KG1 (cell line): ENCODE measurements at regions not wholly inside any gene's neighbourhood (a gene's known extent, or its start where the extent isn't known, plus 50 kb on each side); places are given as distances from the start of the nearest gene placed in this dataset.
"Not testable (repeated sequence)": the region's sequence is repeated elsewhere in the genome, so short reads cannot be mapped to it uniquely, and the experiment has no call there.

Experiments used
- DNase-seq: peaks from one replicate; lab custom pipeline; 2025; lab: John Stamatoyannopoulos, UW

DNA sequence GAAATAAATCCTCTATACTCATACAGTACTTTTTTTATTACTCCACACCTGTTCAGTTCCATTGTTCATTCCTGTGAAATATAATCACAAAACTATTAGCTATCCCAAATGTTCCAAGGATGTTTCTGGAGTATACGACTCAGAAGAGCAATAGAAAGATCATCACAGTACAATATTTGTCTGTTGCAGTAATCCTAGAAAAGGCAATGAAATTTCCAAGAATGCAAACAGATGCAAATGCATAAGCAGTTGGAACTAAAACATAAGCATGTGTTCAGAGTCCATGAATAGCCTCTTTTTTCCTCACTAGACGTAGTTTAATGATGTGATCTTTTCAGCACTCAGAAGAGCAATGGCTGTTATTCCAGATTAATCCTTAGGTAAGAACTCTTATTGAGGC is 55.2 kb downstream of the RTL3 start:
- DNase-seq = no peak

DNA sequence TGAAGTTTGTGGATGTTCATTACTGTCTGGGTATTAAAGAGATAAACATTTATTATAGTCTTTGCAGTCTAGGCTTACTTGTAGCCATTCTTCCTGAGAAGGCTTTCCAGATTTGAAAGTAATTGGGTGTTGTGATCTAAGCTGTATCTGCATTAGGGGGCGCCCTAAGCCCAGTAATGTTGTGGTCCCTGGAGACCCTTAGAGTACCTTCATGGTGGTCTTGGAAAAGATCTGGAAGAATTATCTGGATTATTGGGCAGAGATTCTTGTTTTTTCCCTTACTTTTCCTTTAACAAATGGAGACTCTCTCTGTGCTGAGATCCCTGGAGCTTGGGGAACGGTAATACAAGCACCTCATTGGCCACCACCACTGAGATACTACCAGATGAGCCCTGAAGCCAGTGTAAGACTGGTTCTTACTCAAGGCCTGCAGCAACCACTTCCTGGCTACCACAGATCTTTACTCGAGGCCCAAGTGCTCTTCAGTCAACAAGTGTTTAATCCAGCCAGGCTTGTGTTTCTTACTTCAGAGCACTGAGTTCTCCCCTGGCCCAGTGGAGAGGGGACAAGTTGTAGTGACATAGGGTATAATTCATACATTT is 63.1 kb downstream of the RTL3 start:
- DNase-seq = peak; percentile 9

DNA sequence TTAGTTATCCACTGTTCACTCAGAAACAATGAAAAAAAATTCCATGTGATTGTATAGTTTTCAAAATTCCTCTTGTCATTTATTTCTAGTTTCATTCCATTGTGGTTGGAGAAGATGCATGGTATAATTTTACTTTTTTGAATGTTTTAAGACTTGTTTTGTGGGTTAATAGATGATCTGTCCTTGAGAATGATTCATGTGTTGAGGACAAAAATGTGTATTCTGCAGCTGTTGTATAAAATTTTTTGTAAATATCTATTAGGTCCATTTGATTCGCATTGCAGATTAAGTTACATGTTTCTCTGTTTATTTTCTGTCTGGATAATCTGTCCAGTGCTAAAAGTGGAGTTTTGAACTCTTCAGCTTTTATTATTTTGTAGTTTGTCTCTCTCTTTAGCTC is 65.4 kb downstream of the RTL3 start:
- no peak for DNase-seq

DNA sequence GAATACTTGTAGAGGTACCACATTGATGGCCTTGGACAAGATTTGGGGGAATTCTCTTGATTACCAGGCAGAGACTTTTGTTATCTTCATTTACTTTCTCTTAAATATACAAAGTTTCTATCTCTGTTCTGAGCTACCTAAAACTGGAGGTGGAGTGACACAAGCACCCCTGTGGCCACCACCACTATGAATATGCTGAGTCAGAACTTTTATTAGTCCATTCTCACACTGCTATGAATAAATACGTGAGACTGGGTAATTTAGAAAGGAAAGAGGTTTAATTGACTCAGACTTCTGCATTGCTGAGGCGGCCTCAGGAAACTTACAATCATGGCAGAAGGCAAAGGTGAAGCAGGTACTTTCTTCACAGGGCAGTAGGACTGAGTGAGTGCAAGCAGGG is 67.1 kb downstream of the RTL3 start:
- DNase-seq = no peak

DNA sequence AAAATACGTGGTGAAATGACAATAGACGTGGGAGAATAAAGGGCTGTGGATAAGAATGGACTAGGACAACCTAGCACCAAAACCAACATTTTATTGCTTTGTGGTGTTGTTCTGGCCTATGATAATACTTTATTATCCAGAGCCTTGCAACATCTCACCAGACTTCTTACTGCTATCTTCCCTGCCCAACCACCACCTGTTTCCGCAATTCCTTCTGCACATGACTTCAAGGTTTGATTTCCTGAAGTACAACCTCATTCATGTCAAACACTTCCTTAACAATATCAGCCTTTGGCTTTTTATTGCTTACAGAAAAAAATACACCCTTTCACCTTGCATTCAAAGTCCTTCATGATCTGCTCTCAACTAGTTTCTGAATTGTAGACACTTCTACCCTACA is 84.8 kb downstream of the RTL3 start:
- no peak for DNase-seq

DNA sequence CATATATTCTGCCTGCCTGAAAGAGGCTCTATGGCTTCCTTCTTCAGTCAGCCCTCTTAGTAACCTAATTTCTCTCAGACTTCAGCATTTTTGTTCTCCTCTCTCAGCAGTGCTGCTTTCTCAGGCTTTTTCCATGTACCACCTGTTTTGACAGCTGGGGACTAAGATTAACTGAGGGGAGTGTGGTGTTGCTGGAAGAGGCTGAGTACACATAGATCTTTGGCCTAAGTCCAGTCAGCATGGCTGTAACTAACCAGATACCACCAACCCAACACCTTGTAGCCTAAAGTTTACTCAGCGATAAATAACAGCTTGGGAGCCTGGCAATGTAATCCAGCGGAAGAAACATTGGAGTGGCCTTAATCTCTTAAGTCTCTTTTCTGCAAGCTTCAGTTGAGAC is 85.5 kb downstream of the RTL3 start:
- no peak for DNase-seq

DNA sequence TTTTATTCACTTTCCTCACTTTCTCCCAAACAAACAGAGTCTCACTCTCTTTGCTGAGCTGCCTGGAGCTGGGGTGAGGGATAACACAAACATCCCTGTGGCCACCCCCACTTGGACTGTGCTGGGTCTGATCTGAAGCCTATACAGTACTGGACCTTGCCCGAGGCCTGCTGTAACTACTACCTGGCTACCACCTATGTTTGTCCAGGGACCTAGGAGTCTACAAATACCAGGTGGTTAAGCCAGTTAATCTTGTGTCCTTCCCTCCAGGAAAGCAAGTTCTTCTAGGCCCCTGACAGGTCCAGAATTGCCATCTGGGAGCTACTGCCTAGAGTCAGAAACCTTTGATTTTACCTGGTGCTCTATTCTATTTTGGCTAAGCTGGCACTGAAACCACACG is 87.3 kb downstream of the RTL3 start:
- no peak for DNase-seq

DNA sequence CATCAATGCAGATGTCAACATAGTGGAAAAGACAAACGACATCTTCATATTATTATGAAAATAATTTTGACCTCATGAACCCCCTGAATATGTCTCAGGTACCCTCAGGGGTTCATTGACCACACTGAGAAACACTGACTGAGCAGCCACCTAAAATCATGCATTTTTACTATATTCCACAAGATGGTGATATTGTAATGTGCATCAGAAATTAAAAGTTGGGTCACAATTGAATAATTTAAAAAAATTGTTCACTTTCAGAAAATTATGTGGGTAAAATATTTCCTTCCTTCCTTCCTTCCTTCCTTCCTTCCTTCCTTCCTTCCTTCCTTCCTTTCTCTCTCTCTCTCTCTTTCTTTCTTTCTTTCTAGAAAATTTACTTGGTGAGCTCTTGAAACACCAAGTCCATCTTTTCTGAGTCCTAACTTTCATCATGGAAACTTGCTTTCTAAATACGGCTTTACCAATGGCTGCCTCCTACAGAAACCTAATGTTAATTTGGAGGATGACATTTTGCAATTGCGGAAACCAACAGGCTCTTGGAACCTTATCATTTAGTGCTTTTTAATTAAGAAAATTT is 103.6 kb downstream of the RTL3 start:
- no peak for DNase-seq

DNA sequence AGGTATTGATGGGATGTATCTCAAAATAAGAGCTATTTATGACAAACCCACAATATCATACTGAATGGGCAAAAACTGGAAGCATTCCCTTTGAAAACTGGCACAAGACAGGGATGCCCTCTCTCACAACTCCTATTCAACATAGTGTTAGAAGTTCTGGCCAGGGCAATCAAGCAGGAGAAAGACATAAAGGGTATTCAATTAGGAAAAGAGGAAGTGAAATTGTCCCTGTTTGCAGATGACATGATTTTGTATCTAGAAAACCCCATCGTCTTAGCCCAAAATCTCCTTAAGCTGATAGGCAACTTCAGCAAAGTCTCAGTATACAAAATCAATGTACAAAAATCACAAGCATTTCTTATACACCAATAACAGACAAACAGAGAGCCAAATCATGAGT is 106.5 kb downstream of the RTL3 start:
- DNase-seq = not testable (repeated sequence)

DNA sequence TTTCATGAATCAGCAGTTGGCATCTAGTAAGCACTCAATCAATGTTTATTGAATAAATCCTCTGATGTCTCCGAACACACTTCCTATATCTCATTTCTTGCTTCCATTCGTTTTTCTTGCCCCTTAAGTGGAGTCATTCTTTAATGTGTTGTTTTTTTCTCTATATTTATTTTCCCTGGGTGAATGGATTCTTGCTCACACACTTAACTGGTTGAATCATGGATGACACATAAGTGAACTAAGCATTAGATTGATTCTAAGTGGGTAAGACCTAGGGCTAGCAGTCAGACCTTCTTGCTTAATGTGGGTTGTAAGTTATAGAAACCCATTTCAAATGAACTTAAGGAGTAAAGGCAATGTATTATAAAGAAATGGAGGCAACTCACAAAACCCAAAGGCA is 111.1 kb downstream of the RTL3 start:
- no peak for DNase-seq

DNA sequence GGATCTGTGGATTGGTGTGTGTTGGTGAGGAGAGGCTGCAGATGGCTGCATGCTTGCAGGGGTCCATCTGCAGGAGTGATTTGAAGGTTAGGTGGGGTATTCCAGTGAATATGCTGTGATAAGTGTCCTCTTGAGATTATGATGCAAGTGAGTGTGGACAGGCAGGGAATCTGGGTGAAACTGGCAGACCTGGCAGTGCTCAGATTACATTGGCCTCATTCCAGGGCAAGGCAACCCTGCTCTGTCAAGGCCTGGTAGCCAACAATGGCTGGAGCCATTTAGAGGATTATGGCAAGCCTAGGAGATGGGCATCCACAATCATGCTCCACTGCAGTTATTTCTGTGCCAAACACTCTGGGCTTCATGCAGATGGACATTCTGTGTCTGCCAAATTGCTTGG is 113.9 kb downstream of the RTL3 start:
- no peak for DNase-seq

DNA sequence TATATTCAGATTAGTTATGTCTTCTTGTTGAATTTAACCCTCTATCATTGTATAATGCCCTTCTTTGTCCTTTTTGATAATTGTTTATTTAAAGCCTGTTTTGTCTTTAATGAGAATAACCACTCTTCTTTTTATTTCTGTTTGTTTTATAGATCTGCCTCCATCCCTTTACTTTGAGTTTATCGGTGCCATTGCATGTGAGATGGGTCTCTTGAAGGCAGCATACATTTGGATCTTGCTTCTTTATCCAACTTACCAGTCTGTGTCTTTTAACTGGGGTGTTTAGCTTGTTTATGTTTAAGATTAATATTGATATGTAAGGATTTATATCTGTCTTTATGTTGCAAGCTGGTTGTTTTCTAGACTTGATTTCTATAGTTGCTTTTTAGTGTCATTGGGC is 115.8 kb downstream of the RTL3 start:
- DNase-seq = no peak

DNA sequence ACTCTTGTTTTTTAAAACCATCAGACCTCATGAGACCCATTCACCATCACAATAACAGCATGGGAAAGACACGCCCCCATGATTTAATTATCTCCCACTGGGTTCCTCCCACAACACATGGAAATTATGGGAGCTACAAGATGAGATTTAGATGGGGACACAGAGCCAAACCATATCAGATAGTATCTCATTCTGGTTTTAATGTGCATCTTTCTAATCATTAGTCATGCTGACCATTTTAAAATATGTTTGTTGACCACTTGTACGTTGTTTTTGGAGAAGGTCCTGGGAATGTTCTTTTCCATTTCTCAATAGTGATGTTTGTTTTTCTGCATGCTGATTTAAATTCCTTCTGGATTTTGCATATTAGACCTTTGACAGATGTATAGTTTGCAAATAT is 119.0 kb downstream of the RTL3 start:
- no peak for DNase-seq

DNA sequence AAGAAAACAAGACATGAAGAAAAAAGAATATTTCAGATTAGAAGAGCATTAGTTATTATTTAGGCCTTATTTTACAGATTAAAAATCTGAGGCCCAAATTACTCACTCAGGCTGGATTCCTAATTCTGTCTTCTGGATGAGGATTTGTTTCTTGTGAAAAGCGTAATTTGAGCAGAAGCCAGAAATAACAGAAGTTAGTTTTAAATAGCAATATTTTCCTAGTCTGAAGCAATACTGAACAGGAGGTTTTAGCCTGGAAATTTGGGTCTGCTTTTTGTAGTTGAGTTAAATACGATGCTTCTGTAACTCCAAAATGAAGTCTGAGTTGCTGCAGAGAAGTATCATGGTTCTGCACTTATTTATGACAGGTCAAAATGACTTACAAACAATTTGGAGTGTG is 124.9 kb downstream of the RTL3 start:
- no peak for DNase-seq

DNA sequence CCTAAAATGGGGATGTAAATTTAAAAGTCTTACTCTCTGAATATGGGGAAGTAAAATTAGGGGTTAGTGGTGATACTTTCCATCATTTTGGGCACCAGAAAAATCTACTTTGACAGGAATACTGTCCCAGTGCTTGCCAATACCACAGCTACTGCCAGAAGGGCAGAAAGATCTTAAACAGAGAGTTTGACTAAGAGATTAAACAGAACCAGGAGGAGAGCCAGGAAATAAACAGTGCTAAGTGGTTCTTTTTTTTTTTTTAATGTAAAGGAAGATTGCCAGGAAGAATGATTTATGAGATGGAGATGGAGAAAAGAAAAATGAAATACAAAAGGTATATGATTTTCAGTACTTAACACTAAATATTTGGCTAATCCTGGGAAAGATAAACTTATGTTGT is 126.8 kb downstream of the RTL3 start:
- DNase-seq = no peak

DNA sequence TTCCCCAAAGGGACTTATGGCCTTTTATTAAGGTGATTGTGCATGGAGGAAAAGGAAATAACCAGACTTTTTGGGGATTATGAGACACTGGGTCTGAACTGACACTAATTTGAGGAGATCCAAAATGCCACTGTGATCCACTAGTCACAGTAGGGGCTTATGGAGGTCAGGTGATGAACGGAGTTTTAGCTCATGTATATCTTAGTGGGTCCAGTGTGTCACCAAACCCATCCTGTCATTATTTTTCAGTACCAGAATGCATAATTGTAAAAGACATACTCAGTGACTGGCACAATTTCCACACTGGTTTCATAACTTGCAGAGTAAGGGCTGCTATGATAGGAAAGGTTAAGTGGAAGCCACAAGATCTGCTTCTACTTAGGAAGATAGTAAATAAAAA is 131.3 kb downstream of the RTL3 start:
- DNase-seq = no peak

DNA sequence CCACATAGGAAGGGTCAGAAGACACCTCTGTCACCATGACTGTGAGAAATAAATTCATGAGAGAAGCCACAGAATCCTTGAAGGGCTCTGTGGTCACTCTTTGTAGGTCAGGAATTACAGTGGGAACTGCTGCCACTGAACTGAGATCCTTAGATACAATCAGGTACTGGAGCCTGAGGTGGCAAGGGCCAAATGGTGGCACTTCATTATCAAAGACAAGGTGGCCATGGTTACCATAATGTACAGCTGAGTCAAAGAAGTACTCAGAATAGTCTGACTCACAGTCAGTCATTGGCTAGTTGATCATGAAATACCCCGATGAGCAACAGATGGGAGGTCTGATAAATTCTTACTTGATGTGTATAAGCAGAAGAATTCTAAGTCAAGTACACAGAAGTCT is 131.9 kb downstream of the RTL3 start:
- no peak for DNase-seq

DNA sequence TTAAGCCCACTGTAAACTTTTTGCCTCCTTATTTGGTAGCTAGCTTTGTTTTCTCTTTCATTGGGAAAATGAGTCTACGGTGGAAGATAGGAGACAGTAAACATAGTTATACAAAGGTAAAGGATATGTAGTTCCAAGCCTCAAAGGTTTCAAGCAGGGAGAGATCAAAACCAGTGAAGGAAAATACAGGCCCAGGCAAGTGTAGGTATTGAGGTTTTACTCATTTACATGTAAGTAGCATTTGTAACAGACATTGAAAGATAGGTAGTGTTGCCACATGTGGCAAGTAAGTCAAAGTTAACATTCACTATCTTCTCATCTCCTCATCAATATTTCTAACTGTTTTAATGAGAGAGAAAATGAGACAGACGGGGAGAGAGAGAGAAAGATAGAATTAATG is 136.5 kb downstream of the RTL3 start:
- no peak for DNase-seq

DNA sequence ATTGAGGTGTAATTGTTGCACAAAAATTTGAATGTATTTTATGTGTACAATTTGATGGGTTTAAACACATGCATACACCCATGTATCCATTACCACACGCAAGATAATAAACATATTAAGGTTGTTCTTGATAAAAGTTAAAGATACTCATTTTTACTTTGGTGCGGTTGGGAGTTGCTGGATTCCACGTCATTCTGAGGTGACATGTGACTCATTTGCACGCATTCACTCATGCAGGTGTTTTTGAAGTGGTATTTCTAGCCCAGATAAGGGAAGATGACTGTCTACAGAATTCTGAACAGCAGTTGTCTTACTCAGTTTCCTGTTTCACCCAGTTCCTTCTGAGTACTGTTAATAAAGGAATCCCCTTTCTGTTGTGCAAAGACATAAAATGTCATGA is 142.0 kb downstream of the RTL3 start:
- DNase-seq = no peak

DNA sequence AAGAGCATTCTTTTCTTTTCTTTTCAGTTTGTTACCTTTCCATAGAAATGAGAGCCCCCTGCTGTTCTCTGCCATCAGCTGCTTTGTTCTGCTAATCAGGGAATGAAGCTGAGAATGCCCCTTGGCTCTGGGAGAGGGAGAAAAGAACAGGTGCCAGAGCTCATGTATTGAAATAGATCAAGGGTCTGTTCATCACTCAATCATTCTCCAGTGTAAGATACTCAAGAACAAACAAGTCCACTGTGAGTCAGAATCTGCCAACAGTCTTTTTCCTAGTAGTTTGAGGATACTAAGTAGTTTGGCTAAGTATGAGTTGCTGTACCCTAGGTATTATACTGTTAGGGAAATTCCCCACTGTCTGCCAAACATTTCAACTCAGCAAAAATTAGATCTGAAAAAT is 144.3 kb downstream of the RTL3 start:
- DNase-seq = no peak

DNA sequence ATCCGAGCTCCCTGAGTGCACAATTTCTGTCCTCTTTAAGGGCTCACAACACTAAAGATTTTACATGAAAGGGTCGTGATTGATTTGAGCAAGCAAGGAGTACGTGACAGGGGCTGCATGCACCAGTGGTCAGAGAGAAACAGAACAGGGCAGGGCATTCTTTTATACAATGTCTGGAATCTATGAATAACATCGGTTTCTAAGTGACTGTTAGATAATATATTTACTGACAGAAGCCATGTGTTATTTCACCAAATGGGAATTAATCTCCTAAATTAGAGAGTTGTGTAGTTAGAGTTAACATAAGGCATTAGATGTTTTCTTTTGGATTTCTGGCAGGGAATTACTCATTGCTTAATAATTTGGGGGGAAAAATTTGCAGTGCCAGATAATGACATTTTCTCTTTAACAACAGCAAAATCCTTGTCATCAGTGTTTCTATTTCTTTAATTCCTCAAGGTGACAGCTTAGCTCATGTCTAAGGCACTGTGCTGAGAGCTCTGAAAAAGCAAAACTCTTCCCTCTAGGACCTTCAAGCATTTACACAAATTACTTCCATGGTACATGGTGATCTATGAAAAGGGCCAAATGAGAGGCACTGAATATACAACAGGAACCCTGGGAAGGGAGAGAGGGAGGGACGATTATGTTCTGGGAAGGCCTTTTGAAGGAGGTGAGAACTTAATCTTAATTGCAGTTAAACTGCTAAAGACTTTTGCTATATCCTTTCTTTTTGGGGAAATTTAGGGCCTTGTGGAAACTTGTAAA is 145.0 kb downstream of the RTL3 start:
- DNase-seq = no peak

DNA sequence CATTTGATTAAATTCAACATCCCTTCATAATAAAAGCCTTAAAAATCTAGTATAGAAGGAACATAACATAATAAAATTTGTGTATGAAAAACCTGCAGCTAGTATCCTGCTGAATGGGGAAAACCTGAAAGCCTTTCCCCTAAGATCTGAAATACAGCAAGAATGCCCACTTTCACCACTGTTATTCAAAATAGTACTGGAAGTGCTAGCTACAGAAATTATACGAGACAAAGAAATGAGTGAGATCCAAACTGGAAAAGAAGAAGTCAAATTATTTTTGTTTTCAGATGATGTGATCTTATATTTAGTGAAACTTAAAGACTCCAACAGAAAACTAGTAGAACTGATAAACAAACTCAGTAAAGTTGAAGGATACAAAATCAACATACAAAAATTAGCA is 152.9 kb downstream of the RTL3 start:
- DNase-seq = no peak

DNA sequence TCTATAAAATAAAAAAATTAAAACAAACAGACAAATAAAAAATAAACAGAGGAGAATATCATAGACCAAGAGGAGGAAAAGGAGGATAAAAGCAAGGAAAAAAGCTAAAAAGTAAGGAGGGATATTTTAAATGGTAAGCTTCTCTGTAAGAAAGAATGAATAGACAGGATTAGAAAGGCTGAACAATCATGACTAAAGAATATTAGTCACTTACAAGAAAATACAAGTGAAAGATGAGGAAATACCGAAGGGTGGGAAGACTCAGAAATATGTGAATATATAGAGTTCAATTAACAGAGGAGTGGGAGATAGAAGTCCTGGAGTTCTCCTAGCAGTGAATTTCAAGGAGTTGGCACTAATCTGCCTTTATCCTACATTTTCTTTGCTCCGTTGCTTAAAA is 162.6 kb downstream of the RTL3 start:
- DNase-seq = no peak

DNA sequence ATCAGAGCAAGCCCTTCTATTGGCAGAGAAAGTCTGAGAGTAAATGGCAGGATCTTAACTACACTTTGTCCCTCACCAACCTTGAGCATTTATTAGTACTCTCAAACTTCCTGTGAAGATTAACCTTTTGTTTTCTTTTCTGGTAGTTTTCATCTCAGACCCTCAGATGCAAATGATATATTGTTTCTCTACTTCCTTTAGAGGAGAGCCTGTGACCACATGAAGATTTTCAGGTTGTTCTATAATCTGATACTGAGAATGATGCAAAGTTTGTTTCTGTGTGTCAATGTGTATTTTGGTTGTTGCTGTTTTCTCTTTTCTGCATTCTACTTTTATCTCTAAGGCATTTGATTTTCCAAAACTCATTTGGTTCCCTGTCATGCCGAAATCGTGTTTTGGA is 165.8 kb upstream of the CYSLTR1 start:
- DNase-seq = no peak
